Common myeloid progenitor, CD34-positive (primary cell): ENCODE measurements at regions not wholly inside any gene's neighbourhood (a gene's known extent, or its start where the extent isn't known, plus 50 kb on each side); places are given as distances from the start of the nearest gene placed in this dataset.

ENCODE experiments used
- CTCF ChIA-PET: fragments of 350-600 bp; sonication (Branson Sonifier 250); formaldehyde crosslinking; loops from one replicate; lab custom pipeline; 2021; ENCODE audit warnings: antibody characterized with exemption; lab: Charles Lee
- POLR2A ChIA-PET: fragments of 350-600 bp; sonication (Branson Sonifier 250); formaldehyde crosslinking; loops from one replicate; lab custom pipeline; 2021; ENCODE audit warnings: antibody characterized with exemption; lab: Charles Lee
- DNase-seq, 3 donors: peaks; one replicate each; pipeline versions ENCODE4 v3.0.0 to v3.0.0-alpha.2; 2013
- H3K27ac ChIP-seq, 2 experiments: 1 replicate in 1 of 2; 2 replicates in 1 of 2; pipeline ENCODE4 v1.7.0; 2013; ENCODE audit warnings: inconsistent platforms in 2 of 2, low read length in 2 of 2, mild to moderate bottlenecking in 2 of 2, low read depth in 1 of 2, moderate library complexity in 1 of 2; ENCODE audit not compliant: severe bottlenecking in 2 of 2, insufficient read depth in 1 of 2, poor library complexity in 1 of 2
- H3K27me3 ChIP-seq, 5 experiments: replicated peaks in 2 of 5; 1 replicate in 3 of 5; 2 replicates in 2 of 5; pipeline versions ENCODE4 v1.6.1 to v1.7.0; 2013; ENCODE audit warnings: low read length in 4 of 5, mild to moderate bottlenecking in 2 of 5, moderate library complexity in 2 of 5, inconsistent platforms in 1 of 5; ENCODE audit not compliant: insufficient read depth in 5 of 5, control insufficient read depth in 4 of 5
- H3K36me3 ChIP-seq, 4 experiments: 1 replicate in 2 of 4; 2 replicates in 2 of 4; pipeline versions ENCODE4 v1.6.1 to v1.7.0; 2013; ENCODE audit warnings: low read length in 3 of 4, control low read depth in 1 of 4, mild to moderate bottlenecking in 1 of 4; ENCODE audit not compliant: control insufficient read depth in 4 of 4, insufficient read depth in 4 of 4
- H3K4me1 ChIP-seq, 4 experiments: 1 replicate in 3 of 4; 2 replicates in 1 of 4; pipeline versions ENCODE4 v1.6.1 to v1.7.1; 2013; ENCODE audit warnings: low read length in 3 of 4, mild to moderate bottlenecking in 3 of 4, control low read depth in 1 of 4, inconsistent platforms in 1 of 4, moderate library complexity in 1 of 4; ENCODE audit not compliant: control insufficient read depth in 4 of 4, insufficient read depth in 4 of 4; ENCODE audit errors: control extremely low read depth in 1 of 4
- H3K4me3 ChIP-seq, 7 experiments: 1 replicate in 4 of 7; 2 replicates in 3 of 7; pipeline versions ENCODE4 v1.5.1 to v1.7.0; 2013; ENCODE audit warnings: mild to moderate bottlenecking in 7 of 7, low read length in 6 of 7, moderate library complexity in 6 of 7, inconsistent platforms in 2 of 7, low read depth in 2 of 7, control low read depth in 1 of 7; ENCODE audit not compliant: insufficient read depth in 4 of 7, control insufficient read depth in 1 of 7; ENCODE audit errors: extremely low read depth in 1 of 7
- H3K9me3 ChIP-seq, 5 experiments: 1 replicate in 4 of 5; 2 replicates in 1 of 5; pipeline versions ENCODE4 v1.6.1 to v1.7.1; 2013; ENCODE audit warnings: low read length in 4 of 5, mild to moderate bottlenecking in 2 of 5, inconsistent platforms in 1 of 5, low read depth in 1 of 5, moderate library complexity in 1 of 5; ENCODE audit not compliant: control insufficient read depth in 4 of 5, insufficient read depth in 2 of 5; ENCODE audit errors: control extremely low read depth in 1 of 5
- WGBS: methylation state at CpG from one replicate; pipeline ENCODE4 v1.1.5; 2013; ENCODE audit not compliant: insufficient coverage; 5-methylcytosine and 5-hydroxymethylcytosine counted together

GRCh38 chr3:148205977-148206376 is 491.7 kb upstream of the AGTR1 start:
- H3K27ac ChIP-seq, result no peak overlapping the region
- POLR2A ChIA-PET, result no interaction called here
- no peak overlapping the region for H3K4me3 ChIP-seq
- no peak for DNase-seq
- no peaks in the 10 kb centered on the region for H3K4me1 ChIP-seq
- CTCF ChIA-PET, result interaction anchor here (1.7 kb wide), 1 partner anchor 17 kb away, joined by 4 read pairs; no protein-coding TSS in a partner anchor
- H3K36me3 ChIP-seq, result no peaks in the 10 kb centered on the region
- no CpG with 5 or more reads among the region's 2 CpGs for WGBS
- no peaks in the 10 kb centered on the region for H3K9me3 ChIP-seq
- no peaks in the 10 kb centered on the region for H3K27me3 ChIP-seq

- no peak for DNase-seq
- Histone ChIP-seq H3K9me3 (no peaks in the 10 kb centered on the region), H3K4me1 (no peaks in the 10 kb centered on the region), H3K36me3 (no peaks in the 10 kb centered on the region), H3K4me3 (no peak overlapping the region), H3K27ac (no peak overlapping the region), H3K27me3 (no peaks in the 10 kb centered on the region)
- ChIA-PET POLR2A (no interaction called here), CTCF (interaction anchor here (1.7 kb wide), 1 partner anchor 17 kb away, joined by 4 read pairs; no protein-coding TSS in a partner anchor)
- WGBS, result no CpG with 5 or more reads among the region's 1 CpG
Observed at GRCh38 chr3:148206446-148206845, 491.3 kb upstream of the AGTR1 start.

GRCh38 chr3:148208975-148209374 is 488.7 kb upstream of the AGTR1 start:
- POLR2A ChIA-PET, result no interaction called here
- Histone ChIP-seq H3K27ac (no peak overlapping the region), H3K36me3 (no peaks in the 10 kb centered on the region), H3K27me3 (no peaks in the 10 kb centered on the region), H3K9me3 (no peaks in the 10 kb centered on the region), H3K4me1 (no peaks in the 10 kb centered on the region), H3K4me3 (no peak overlapping the region)
- no peak for DNase-seq
- CTCF ChIA-PET, result no interaction called here

- ChIA-PET POLR2A (no interaction called here), CTCF (interaction anchor here (2.0 kb wide), 1 partner anchor 10 kb away, joined by 5 read pairs; no protein-coding TSS in a partner anchor)
- Histone ChIP-seq H3K27ac (no peak overlapping the region), H3K27me3 (no peaks in the 10 kb centered on the region), H3K9me3 (no peaks in the 10 kb centered on the region), H3K36me3 (no peaks in the 10 kb centered on the region), H3K4me1 (no peaks in the 10 kb centered on the region), H3K4me3 (no peak overlapping the region)
- no peak for DNase-seq
Observed at GRCh38 chr3:148211725-148212124, 486.0 kb upstream of the AGTR1 start.

GRCh38 chr3:148214705-148215104 is 483.0 kb upstream of the AGTR1 start:
- no peak overlapping the region for H3K27ac ChIP-seq
- no peaks in the 10 kb centered on the region for H3K9me3 ChIP-seq
- DNase-seq, result no peak
- H3K27me3 ChIP-seq, result no peaks in the 10 kb centered on the region
- no peak overlapping the region for H3K4me3 ChIP-seq
- POLR2A ChIA-PET, result interaction anchor here (0.6 kb wide), 1 partner anchor 1084 kb away, joined by 4 read pairs; no protein-coding TSS in a partner anchor
- CTCF ChIA-PET, result no interaction called here
- H3K4me1 ChIP-seq, result no peaks in the 10 kb centered on the region
- no peaks in the 10 kb centered on the region for H3K36me3 ChIP-seq
- no CpG with 5 or more reads among the region's 3 CpGs for WGBS

GRCh38 chr3:148217317-148217716 is 480.4 kb upstream of the AGTR1 start:
- DNase-seq, result no peak
- POLR2A ChIA-PET, result no interaction called here
- 100% methylated on average over 2 of the region's 3 CpGs for WGBS
- CTCF ChIA-PET, result no interaction called here
- Histone ChIP-seq H3K4me3 (no peak overlapping the region), H3K27me3 (no peaks in the 10 kb centered on the region), H3K36me3 (no peaks in the 10 kb centered on the region), H3K4me1 (no peaks in the 10 kb centered on the region), H3K27ac (no peak overlapping the region), H3K9me3 (no peaks in the 10 kb centered on the region)

GRCh38 chr3:148218222-148218621 is 479.5 kb upstream of the AGTR1 start:
- H3K27ac ChIP-seq, result no peak overlapping the region
- POLR2A ChIA-PET, result no interaction called here
- H3K9me3 ChIP-seq, result no peaks in the 10 kb centered on the region
- no peaks in the 10 kb centered on the region for H3K27me3 ChIP-seq
- CTCF ChIA-PET, result no interaction called here
- H3K36me3 ChIP-seq, result no peaks in the 10 kb centered on the region
- H3K4me1 ChIP-seq, result no peaks in the 10 kb centered on the region
- no peak overlapping the region for H3K4me3 ChIP-seq
- WGBS, result 87% methylated on average over 3 of the region's 3 CpGs
- DNase-seq, result no peak
